ENCODE measurements at regions not wholly inside any gene's neighbourhood (a gene's known extent, or its start where the extent isn't known, plus 50 kb on each side); places are given as distances from the start of the nearest gene placed in this dataset.
"Not testable (repeated sequence)": the region's sequence is repeated elsewhere in the genome, so short reads cannot be mapped to it uniquely, and the experiment has no call there.

DNA sequence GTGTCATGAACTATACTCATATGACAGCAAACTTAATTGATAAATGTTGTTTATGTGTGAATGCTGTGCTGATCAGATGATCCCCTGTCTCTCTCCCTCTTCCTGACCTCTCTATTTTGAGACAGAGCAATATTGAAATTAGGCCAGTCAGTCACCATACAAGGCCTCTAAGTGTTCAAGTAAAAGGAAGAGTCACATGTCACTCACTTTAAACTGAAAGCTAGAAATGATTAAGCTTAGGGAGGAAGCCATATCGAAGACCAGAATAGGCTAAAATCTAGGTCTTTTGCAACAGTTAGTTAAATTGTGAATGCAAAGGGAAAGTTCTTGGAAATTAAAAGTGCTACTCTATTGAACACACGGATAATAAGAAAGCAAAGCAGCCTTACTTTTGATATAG lies 498.6 kb downstream of the ZPLD1 start:
- no peak overlapping the region for H3K9ac ChIP-seq (ENCODE audit: low read depth in 1 of 2, low read length in 2 of 2)
- H3K27ac ChIP-seq (ENCODE audit: low read depth in 2 of 2, low read length in 2 of 2), result no peak overlapping the region
- no peaks in the 10 kb centered on the region for H3K36me3 ChIP-seq (ENCODE audit: control insufficient read depth in 2 of 2, insufficient read depth in 2 of 2, low read length in 2 of 2)
- no peaks in the 10 kb centered on the region for H3K27me3 ChIP-seq (ENCODE audit: control insufficient read depth in 2 of 2, insufficient read depth in 2 of 2, low read length in 2 of 2)
- no peaks in the 10 kb centered on the region for H3K9me3 ChIP-seq (ENCODE audit: control insufficient read depth in 2 of 2, low read length in 2 of 2)
- no peaks in the 10 kb centered on the region for H3K4me1 ChIP-seq (ENCODE audit: control insufficient read depth in 2 of 2, insufficient read depth in 2 of 2, low read length in 2 of 2)
- no peak overlapping the region for H3K4me3 ChIP-seq (ENCODE audit: low read length in 2 of 2)

DNA sequence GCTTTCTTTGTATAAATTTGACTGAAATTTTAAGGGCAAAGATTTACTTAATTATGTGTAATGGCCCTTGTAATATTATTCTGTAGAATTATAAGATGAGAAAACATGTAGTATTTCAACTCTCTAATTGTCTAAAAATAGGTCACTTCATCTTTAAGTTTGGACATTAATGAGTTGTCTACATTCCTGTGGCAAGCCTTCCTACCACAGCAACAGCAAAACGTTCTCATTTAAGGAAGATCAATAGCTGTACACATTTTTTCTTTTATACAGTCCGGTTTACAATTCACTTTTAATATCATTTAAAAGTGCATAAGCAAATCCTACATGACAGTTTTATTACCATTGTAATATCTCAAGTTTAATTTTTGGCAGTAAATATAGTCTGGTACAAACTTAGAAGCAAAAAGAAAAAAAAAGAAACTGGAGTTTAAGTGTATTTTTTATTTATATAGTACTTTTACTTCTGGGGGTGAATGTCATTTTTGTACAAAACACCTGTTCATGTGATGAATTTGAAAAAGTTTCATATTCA lies 501.8 kb downstream of the ZPLD1 start:
- H3K4me3 ChIP-seq (ENCODE audit: low read length in 2 of 2), result no peak overlapping the region
- no peaks in the 10 kb centered on the region for H3K36me3 ChIP-seq (ENCODE audit: control insufficient read depth in 2 of 2, insufficient read depth in 2 of 2, low read length in 2 of 2)
- no peaks in the 10 kb centered on the region for H3K27me3 ChIP-seq (ENCODE audit: control insufficient read depth in 2 of 2, insufficient read depth in 2 of 2, low read length in 2 of 2)
- no peak overlapping the region for H3K9ac ChIP-seq (ENCODE audit: low read depth in 1 of 2, low read length in 2 of 2)
- no peak overlapping the region for H3K27ac ChIP-seq (ENCODE audit: low read depth in 2 of 2, low read length in 2 of 2)
- no peaks in the 10 kb centered on the region for H3K4me1 ChIP-seq (ENCODE audit: control insufficient read depth in 2 of 2, insufficient read depth in 2 of 2, low read length in 2 of 2)
- no peaks in the 10 kb centered on the region for H3K9me3 ChIP-seq (ENCODE audit: control insufficient read depth in 2 of 2, low read length in 2 of 2)

DNA sequence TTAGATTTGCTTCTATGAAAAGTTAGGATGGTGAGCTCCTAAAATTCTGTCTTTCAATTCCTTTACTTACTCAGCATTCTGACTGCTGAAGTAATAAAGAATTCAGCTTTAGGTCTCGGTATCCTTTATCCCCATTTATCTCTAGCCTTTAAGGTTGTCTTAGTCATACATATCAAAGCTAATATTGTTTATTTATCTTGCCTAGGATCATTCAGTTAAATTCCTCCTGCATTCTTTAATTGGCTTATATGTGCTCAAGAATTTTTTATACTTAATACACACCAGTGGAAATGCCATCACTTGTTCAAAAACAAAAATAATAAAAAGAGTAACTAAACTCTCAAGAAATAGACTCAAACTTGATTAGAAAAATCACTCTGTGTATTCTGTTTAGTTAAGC lies 507.0 kb downstream of the ZPLD1 start:
- Histone ChIP-seq H3K27me3 (ENCODE audit: control insufficient read depth in 2 of 2, insufficient read depth in 2 of 2, low read length in 2 of 2) (no peaks in the 10 kb centered on the region), H3K4me1 (ENCODE audit: control insufficient read depth in 2 of 2, insufficient read depth in 2 of 2, low read length in 2 of 2) (no peaks in the 10 kb centered on the region), H3K4me3 (ENCODE audit: low read length in 2 of 2) (no peak overlapping the region), H3K27ac (ENCODE audit: low read depth in 2 of 2, low read length in 2 of 2) (no peak overlapping the region), H3K36me3 (ENCODE audit: control insufficient read depth in 2 of 2, insufficient read depth in 2 of 2, low read length in 2 of 2) (no peaks in the 10 kb centered on the region), H3K9me3 (ENCODE audit: control insufficient read depth in 2 of 2, low read length in 2 of 2) (no peaks in the 10 kb centered on the region), H3K9ac (ENCODE audit: low read depth in 1 of 2, low read length in 2 of 2) (no peak overlapping the region)

GRCh38 chr3:102946445-102946844 lies 511.6 kb downstream of the ZPLD1 start:
- not testable (repeated sequence) for H3K4me3 ChIP-seq (ENCODE audit: low read length in 2 of 2); H3K4me1 ChIP-seq (ENCODE audit: control insufficient read depth in 2 of 2, insufficient read depth in 2 of 2, low read length in 2 of 2); H3K36me3 ChIP-seq (ENCODE audit: control insufficient read depth in 2 of 2, insufficient read depth in 2 of 2, low read length in 2 of 2); H3K9me3 ChIP-seq (ENCODE audit: control insufficient read depth in 2 of 2, low read length in 2 of 2); H3K27ac ChIP-seq (ENCODE audit: low read depth in 2 of 2, low read length in 2 of 2); H3K27me3 ChIP-seq (ENCODE audit: control insufficient read depth in 2 of 2, insufficient read depth in 2 of 2, low read length in 2 of 2); H3K9ac ChIP-seq (ENCODE audit: low read depth in 1 of 2, low read length in 2 of 2)

DNA sequence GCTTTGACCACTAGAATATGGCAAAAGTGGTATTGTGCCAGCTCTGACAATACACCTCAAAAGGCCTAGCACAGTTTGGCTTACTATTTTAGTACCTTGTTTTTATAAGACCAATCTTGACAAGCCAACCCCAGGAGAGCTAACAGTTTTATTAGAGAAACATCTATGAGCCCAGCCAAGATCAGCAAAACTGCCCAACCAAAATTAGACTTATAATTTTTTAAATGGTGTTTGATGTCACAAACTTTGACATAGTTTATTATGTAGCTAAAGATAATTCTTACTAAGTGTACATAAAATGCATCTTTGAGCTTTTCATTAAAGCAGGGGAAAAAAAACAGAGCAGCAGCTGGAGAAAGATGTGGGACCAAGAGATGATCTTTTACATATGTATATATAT lies 537.5 kb downstream of the ZPLD1 start:
- no peaks in the 10 kb centered on the region for H3K27me3 ChIP-seq (ENCODE audit: control insufficient read depth in 2 of 2, insufficient read depth in 2 of 2, low read length in 2 of 2)
- no peaks in the 10 kb centered on the region for H3K9me3 ChIP-seq (ENCODE audit: control insufficient read depth in 2 of 2, low read length in 2 of 2)
- H3K4me3 ChIP-seq (ENCODE audit: low read length in 2 of 2), result no peak overlapping the region
- H3K36me3 ChIP-seq (ENCODE audit: control insufficient read depth in 2 of 2, insufficient read depth in 2 of 2, low read length in 2 of 2), result no peaks in the 10 kb centered on the region
- no peaks in the 10 kb centered on the region for H3K4me1 ChIP-seq (ENCODE audit: control insufficient read depth in 2 of 2, insufficient read depth in 2 of 2, low read length in 2 of 2)
- no peak overlapping the region for H3K9ac ChIP-seq (ENCODE audit: low read depth in 1 of 2, low read length in 2 of 2)
- no peak overlapping the region for H3K27ac ChIP-seq (ENCODE audit: low read depth in 2 of 2, low read length in 2 of 2)

DNA sequence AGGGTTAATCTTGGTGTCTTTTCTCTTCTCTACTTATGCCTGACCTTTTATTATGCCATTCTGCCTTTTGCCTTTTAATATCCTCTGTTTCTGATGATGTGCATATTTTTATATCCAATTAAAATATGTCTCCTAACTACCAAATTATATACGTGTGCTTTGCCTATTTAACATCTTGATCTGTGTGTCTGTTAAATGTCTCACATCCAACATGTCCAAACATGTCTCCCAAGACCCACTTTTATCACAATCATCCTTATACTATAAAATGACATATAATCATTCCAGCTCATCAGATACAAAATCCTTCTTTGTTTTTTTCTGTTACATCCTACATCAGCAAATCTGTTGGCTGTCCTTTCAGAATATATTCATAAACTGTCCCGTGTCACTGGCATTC lies 539.5 kb downstream of the ZPLD1 start:
- H3K36me3 ChIP-seq (ENCODE audit: control insufficient read depth in 2 of 2, insufficient read depth in 2 of 2, low read length in 2 of 2), result no peaks in the 10 kb centered on the region
- no peaks in the 10 kb centered on the region for H3K27me3 ChIP-seq (ENCODE audit: control insufficient read depth in 2 of 2, insufficient read depth in 2 of 2, low read length in 2 of 2)
- no peak overlapping the region for H3K4me3 ChIP-seq (ENCODE audit: low read length in 2 of 2)
- H3K4me1 ChIP-seq (ENCODE audit: control insufficient read depth in 2 of 2, insufficient read depth in 2 of 2, low read length in 2 of 2), result no peaks in the 10 kb centered on the region
- H3K9ac ChIP-seq (ENCODE audit: low read depth in 1 of 2, low read length in 2 of 2), result no peak overlapping the region
- H3K27ac ChIP-seq (ENCODE audit: low read depth in 2 of 2, low read length in 2 of 2), result no peak overlapping the region
- no peaks in the 10 kb centered on the region for H3K9me3 ChIP-seq (ENCODE audit: control insufficient read depth in 2 of 2, low read length in 2 of 2)

- Histone ChIP-seq H3K27me3 (ENCODE audit: control insufficient read depth in 2 of 2, insufficient read depth in 2 of 2, low read length in 2 of 2) (no peaks in the 10 kb centered on the region), H3K4me3 (ENCODE audit: low read length in 2 of 2) (no peak overlapping the region), H3K4me1 (ENCODE audit: control insufficient read depth in 2 of 2, insufficient read depth in 2 of 2, low read length in 2 of 2) (no peaks in the 10 kb centered on the region), H3K27ac (ENCODE audit: low read depth in 2 of 2, low read length in 2 of 2) (no peak overlapping the region), H3K9ac (ENCODE audit: low read depth in 1 of 2, low read length in 2 of 2) (no peak overlapping the region), H3K36me3 (ENCODE audit: control insufficient read depth in 2 of 2, insufficient read depth in 2 of 2, low read length in 2 of 2) (no peaks in the 10 kb centered on the region), H3K9me3 (ENCODE audit: control insufficient read depth in 2 of 2, low read length in 2 of 2) (no peaks in the 10 kb centered on the region)
These were observed 544.4 kb downstream of the ZPLD1 start for GRCh38 chr3:102979191-102979590.

DNA sequence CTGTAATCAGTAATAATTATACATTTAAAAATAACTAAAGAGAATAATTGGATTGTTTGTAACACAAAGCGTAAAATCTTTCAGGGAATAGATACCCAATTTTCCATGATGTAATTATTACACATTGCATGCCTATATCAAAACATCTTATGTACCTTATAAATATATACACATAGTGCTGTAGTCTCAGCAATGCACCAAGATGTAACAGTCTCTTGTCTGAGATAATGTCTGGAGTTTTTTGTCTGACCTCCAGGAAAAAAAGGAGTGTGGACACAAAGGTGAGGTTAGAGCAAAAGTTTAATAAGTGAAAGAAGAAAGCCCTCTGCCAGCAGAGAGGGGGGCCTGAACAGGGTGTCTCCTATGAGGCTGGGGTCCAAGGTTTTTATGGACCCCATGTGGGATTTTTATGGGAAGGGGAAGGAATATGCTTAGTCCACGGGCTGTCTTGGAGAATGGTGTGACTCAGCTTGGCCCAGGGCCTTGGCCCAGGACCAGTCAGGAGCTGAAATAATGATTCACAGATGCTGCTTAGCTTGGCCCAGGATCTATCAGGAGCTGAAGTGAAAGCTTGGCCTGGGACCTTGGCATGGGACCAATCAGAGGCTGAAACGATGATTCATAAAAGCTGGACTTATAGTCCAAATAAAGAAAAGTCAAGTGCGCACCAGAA lies 545.0 kb downstream of the ZPLD1 start:
- peaks cover 0 to 2% of the 10 kb centered on the region in 2 donors for H3K9me3 ChIP-seq (ENCODE audit: control insufficient read depth in 2 of 2, low read length in 2 of 2)
- H3K9ac ChIP-seq (ENCODE audit: low read depth in 1 of 2, low read length in 2 of 2), result no peak overlapping the region
- no peaks in the 10 kb centered on the region for H3K4me1 ChIP-seq (ENCODE audit: control insufficient read depth in 2 of 2, insufficient read depth in 2 of 2, low read length in 2 of 2)
- H3K27ac ChIP-seq (ENCODE audit: low read depth in 2 of 2, low read length in 2 of 2), result no peak overlapping the region
- no peak overlapping the region for H3K4me3 ChIP-seq (ENCODE audit: low read length in 2 of 2)
- no peaks in the 10 kb centered on the region for H3K27me3 ChIP-seq (ENCODE audit: control insufficient read depth in 2 of 2, insufficient read depth in 2 of 2, low read length in 2 of 2)
- H3K36me3 ChIP-seq (ENCODE audit: control insufficient read depth in 2 of 2, insufficient read depth in 2 of 2, low read length in 2 of 2), result no peaks in the 10 kb centered on the region

- no peaks in the 10 kb centered on the region for H3K27me3 ChIP-seq (ENCODE audit: control insufficient read depth in 2 of 2, insufficient read depth in 2 of 2, low read length in 2 of 2)
- H3K9me3 ChIP-seq (ENCODE audit: control insufficient read depth in 2 of 2, low read length in 2 of 2), result peaks cover 0 to 3% of the 10 kb centered on the region in 2 donors
- no peaks in the 10 kb centered on the region for H3K36me3 ChIP-seq (ENCODE audit: control insufficient read depth in 2 of 2, insufficient read depth in 2 of 2, low read length in 2 of 2)
- no peak overlapping the region for H3K4me3 ChIP-seq (ENCODE audit: low read length in 2 of 2)
- H3K4me1 ChIP-seq (ENCODE audit: control insufficient read depth in 2 of 2, insufficient read depth in 2 of 2, low read length in 2 of 2), result no peaks in the 10 kb centered on the region
- H3K27ac ChIP-seq (ENCODE audit: low read depth in 2 of 2, low read length in 2 of 2), result no peak overlapping the region
- no peak overlapping the region for H3K9ac ChIP-seq (ENCODE audit: low read depth in 1 of 2, low read length in 2 of 2)
These were observed 545.5 kb downstream of the ZPLD1 start for GRCh38 chr3:102980355-102980696.

DNA sequence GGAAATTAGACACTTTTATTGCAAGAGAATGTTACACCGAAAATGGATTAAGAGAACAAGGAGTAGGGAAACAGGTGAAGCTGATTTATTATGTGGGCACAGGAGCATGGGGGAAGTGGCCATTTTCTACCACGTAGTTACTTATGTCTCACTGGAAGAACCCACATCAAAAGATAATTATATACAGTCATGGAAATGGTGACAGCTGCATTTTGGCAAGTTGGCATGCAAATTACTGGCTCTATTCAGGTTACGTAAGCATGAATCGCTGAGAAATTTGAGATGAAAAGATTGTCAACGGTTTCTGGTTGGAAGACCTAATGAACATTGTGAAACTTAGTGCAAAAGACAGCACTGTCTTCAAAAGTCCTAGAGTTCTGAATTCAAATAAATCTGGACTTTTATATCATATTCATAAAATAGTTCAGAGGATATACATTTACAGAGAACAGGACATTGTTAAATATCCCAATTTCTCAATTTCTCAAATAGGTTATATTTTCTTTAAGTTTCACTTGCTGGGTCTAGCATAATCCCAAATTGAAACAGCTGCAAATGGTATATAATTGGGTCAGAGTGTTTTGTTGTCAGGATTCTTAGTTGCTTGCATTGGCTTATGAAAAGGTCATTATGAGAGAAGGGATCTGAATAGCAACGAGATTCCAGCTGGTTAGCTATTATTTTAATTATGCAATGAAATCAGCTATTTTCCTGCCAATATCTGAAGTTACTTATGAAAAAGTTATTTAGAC lies 567.8 kb downstream of the ZPLD1 start:
- Histone ChIP-seq H3K27ac (ENCODE audit: low read depth in 2 of 2, low read length in 2 of 2) (no peak overlapping the region), H3K4me3 (ENCODE audit: low read length in 2 of 2) (no peak overlapping the region), H3K4me1 (ENCODE audit: control insufficient read depth in 2 of 2, insufficient read depth in 2 of 2, low read length in 2 of 2) (no peaks in the 10 kb centered on the region), H3K36me3 (ENCODE audit: control insufficient read depth in 2 of 2, insufficient read depth in 2 of 2, low read length in 2 of 2) (no peaks in the 10 kb centered on the region), H3K27me3 (ENCODE audit: control insufficient read depth in 2 of 2, insufficient read depth in 2 of 2, low read length in 2 of 2) (no peaks in the 10 kb centered on the region), H3K9me3 (ENCODE audit: control insufficient read depth in 2 of 2, low read length in 2 of 2) (no peaks in the 10 kb centered on the region), H3K9ac (ENCODE audit: low read depth in 1 of 2, low read length in 2 of 2) (no peak overlapping the region)
